CD4-positive, alpha-beta T cell treated with Interleukin-10 for 1 hour (primary cell): ENCODE measurements at regions not wholly inside any gene's neighbourhood (a gene's known extent, or its start where the extent isn't known, plus 50 kb on each side); places are given as distances from the start of the nearest gene placed in this dataset.

Source experiments
- DNase-seq: peaks from one replicate; pipeline ENCODE4 v3.0.0-alpha.2; 2020

GRCh38 chr7:36076074-36076473 lies 77.0 kb upstream of the EEPD1 start:
- no peak for DNase-seq

GRCh38 chr7:36078816-36079360 lies 74.2 kb upstream of the EEPD1 start:
- no peak for DNase-seq

GRCh38 chr7:36079446-36080025 lies 73.5 kb upstream of the EEPD1 start:
- no peak for DNase-seq

- DNase-seq, result no peak
Measured at GRCh38 chr7:36080843-36081242, 72.2 kb upstream of the EEPD1 start.

- DNase-seq, result no peak
Measured at GRCh38 chr7:36082216-36082615, 70.8 kb upstream of the EEPD1 start.

- no peak for DNase-seq
Measured at GRCh38 chr7:36082910-36083309, 70.1 kb upstream of the EEPD1 start.

- DNase-seq, result no peak
Measured at GRCh38 chr7:36083626-36084380, 69.3 kb upstream of the EEPD1 start.

- DNase-seq, result no peak
Measured at GRCh38 chr7:36084485-36085091, 68.5 kb upstream of the EEPD1 start.

GRCh38 chr7:36085096-36085495 lies 68.0 kb upstream of the EEPD1 start:
- no peak for DNase-seq

GRCh38 chr7:36086571-36086970 lies 66.5 kb upstream of the EEPD1 start:
- DNase-seq, result no peak

- no peak for DNase-seq
Measured at GRCh38 chr7:36088553-36088952, 64.5 kb upstream of the EEPD1 start.

GRCh38 chr7:36088966-36089365 lies 64.1 kb upstream of the EEPD1 start:
- DNase-seq, result no peak

- no peak for DNase-seq
Measured at GRCh38 chr7:36090976-36091873, 61.8 kb upstream of the EEPD1 start.

GRCh38 chr7:36091874-36092176 lies 61.2 kb upstream of the EEPD1 start:
- DNase-seq, result no peak

- DNase-seq, result no peak
Measured at GRCh38 chr7:36092221-36092771, 60.8 kb upstream of the EEPD1 start.

GRCh38 chr7:36096460-36097095 lies 56.5 kb upstream of the EEPD1 start:
- no peak for DNase-seq

- no peak for DNase-seq
Measured at GRCh38 chr7:36098096-36098495, 55.0 kb upstream of the EEPD1 start.

- no peak for DNase-seq
Measured at GRCh38 chr7:36100226-36100625, 52.8 kb upstream of the EEPD1 start.

- DNase-seq, result no peak
Measured at GRCh38 chr7:36100634-36101033, 52.4 kb upstream of the EEPD1 start.
